ENCODE measurements at regions not wholly inside any gene's neighbourhood (a gene's known extent, or its start where the extent isn't known, plus 50 kb on each side); places are given as distances from the start of the nearest gene placed in this dataset.

DNA sequence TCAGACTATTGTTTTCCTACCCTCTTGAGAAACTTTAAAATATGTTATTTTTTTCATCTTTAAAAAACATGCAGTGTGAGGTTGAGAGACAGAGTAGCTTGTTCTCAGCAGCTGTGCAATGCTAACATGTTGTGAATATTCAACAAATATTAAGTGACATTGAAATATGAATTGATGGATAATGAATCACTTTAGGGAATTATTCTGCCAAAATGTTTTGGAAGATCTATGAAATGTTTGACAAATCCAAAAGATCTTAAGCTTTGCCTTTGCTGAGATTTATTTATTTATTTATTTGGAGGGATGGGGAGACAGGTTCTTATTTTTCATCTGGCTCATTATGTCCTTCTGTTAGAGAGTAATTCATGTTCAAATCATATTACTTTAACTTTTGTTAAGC lies 680.1 kb upstream of the CXADR start:
- Histone ChIP-seq H3K9me3 (ENCODE audit: low read depth, low read length, poor library complexity, severe bottlenecking) (peaks cover 3% of the 10 kb centered on the region), H3K27me3 (replicated peaks; ENCODE audit: insufficient read depth, low read depth, low read length, poor library complexity) (no peaks in the 10 kb centered on the region), H3K27ac (ENCODE audit: low read depth, low read length, poor library complexity, severe bottlenecking) (no peak overlapping the region), H3K36me3 (ENCODE audit: insufficient read depth, low read length, poor library complexity, severe bottlenecking) (no peaks in the 10 kb centered on the region), H3K4me3 (ENCODE audit: low read depth, low read length, poor library complexity, severe bottlenecking) (no peak overlapping the region), H3K4me1 (ENCODE audit: insufficient read depth, low read length, poor library complexity, severe bottlenecking) (no peaks in the 10 kb centered on the region)
- no TSS peak for BruUV-seq (replicated peaks)
- TF ChIP-seq, protein P1, sequence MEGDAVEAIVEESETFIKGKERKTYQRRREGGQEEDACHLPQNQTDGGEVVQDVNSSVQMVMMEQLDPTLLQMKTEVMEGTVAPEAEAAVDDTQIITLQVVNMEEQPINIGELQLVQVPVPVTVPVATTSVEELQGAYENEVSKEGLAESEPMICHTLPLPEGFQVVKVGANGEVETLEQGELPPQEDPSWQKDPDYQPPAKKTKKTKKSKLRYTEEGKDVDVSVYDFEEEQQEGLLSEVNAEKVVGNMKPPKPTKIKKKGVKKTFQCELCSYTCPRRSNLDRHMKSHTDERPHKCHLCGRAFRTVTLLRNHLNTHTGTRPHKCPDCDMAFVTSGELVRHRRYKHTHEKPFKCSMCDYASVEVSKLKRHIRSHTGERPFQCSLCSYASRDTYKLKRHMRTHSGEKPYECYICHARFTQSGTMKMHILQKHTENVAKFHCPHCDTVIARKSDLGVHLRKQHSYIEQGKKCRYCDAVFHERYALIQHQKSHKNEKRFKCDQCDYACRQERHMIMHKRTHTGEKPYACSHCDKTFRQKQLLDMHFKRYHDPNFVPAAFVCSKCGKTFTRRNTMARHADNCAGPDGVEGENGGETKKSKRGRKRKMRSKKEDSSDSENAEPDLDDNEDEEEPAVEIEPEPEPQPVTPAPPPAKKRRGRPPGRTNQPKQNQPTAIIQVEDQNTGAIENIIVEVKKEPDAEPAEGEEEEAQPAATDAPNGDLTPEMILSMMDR (conservative IDR thresholded peaks at IDR 0.05; ENCODE audit: low read depth, low read length) = no peak
- no peak for TF ChIP-seq EZH2 (IDR thresholded peaks at IDR 0.05; ENCODE audit: borderline replicate concordance, low read depth, low read length, poor library complexity, severe bottlenecking)
- intact Hi-C loops (cut with micrococcal nuclease; ENCODE audit: unreplicated experiment) = no loop called here
- no peak for DNase-seq (ENCODE audit: low spot score)
- POLR2A ChIA-PET (ENCODE audit: low non-redundant PET) = no interaction called here
- CTCF ChIA-PET = no interaction called here

DNA sequence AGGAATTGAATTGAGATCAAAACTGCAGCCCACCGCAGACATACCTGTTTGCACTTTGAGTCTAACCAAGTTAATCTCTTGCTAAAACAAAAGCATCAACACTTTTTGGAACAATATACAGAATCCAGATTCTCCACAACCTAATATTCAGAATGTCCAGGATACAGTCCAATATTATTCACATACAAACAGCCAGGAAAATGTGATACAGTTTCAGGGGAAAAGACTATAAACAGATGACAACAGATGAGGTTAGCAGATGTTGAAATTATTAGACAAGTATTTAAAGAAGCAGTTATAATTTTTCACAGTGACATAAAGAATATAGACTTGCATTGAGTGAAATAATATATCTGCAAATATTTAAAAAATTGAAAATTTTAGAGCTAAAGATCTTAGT lies 678.1 kb upstream of the CXADR start:
- CTCF ChIA-PET = no interaction called here
- no peaks in the 10 kb centered on the region for H3K27me3 ChIP-seq (replicated peaks; ENCODE audit: insufficient read depth, low read depth, low read length, poor library complexity)
- intact Hi-C loops (cut with micrococcal nuclease; ENCODE audit: unreplicated experiment) = no loop called here

DNA sequence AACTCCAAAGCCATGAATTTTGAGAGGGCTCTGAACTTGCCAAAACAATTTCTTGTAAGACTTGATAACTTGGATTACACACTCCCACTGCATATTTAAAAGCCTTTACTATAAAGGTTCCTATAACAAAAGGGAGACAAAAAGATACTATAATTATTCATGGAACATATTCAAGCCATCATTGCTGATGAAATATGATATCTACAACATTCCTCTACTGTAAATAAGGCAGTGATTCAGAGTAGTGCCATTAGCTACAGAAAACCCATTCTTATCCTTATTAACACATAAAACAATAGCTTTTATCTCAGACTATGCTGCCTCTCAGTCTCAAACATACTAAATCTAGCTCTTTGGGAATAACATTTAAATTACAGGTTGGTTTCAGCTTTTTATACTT lies 675.5 kb upstream of the CXADR start:
- ChIA-PET POLR2A (ENCODE audit: low non-redundant PET) (interaction anchor here (0.5 kb wide), 1 partner anchor 1855 kb away, joined by 8 read pairs; no protein-coding TSS in a partner anchor), CTCF (no interaction called here)
- Histone ChIP-seq H3K4me3 (ENCODE audit: low read depth, low read length, poor library complexity, severe bottlenecking) (no peak overlapping the region), H3K9me3 (ENCODE audit: low read depth, low read length, poor library complexity, severe bottlenecking) (peaks cover 9% of the 10 kb centered on the region), H3K27me3 (replicated peaks; ENCODE audit: insufficient read depth, low read depth, low read length, poor library complexity) (no peaks in the 10 kb centered on the region), H3K4me1 (ENCODE audit: insufficient read depth, low read length, poor library complexity, severe bottlenecking) (no peaks in the 10 kb centered on the region), H3K36me3 (ENCODE audit: insufficient read depth, low read length, poor library complexity, severe bottlenecking) (no peaks in the 10 kb centered on the region), H3K27ac (ENCODE audit: low read depth, low read length, poor library complexity, severe bottlenecking) (no peak overlapping the region)
- TF ChIP-seq EZH2 (IDR thresholded peaks at IDR 0.05; ENCODE audit: borderline replicate concordance, low read depth, low read length, poor library complexity, severe bottlenecking) = no peak
- TF ChIP-seq, protein P1 (conservative IDR thresholded peaks at IDR 0.05; ENCODE audit: low read depth, low read length) = no peak
- no TSS peak for BruUV-seq (replicated peaks)
- no peak for DNase-seq (ENCODE audit: low spot score)
- intact Hi-C loops (cut with micrococcal nuclease; ENCODE audit: unreplicated experiment) = no loop called here

More for the DNA sequence above, 678.1 kb upstream of the CXADR start:
- H3K4me3 ChIP-seq (ENCODE audit: low read depth, low read length, poor library complexity, severe bottlenecking) = no peak overlapping the region
- BruUV-seq (replicated peaks) = no TSS peak
- POLR2A ChIA-PET (ENCODE audit: low non-redundant PET) = no interaction called here
- DNase-seq (ENCODE audit: low spot score) = no peak
- H3K36me3 ChIP-seq (ENCODE audit: insufficient read depth, low read length, poor library complexity, severe bottlenecking) = no peaks in the 10 kb centered on the region
- H3K9me3 ChIP-seq (ENCODE audit: low read depth, low read length, poor library complexity, severe bottlenecking) = peaks cover 9% of the 10 kb centered on the region
- no peak overlapping the region for H3K27ac ChIP-seq (ENCODE audit: low read depth, low read length, poor library complexity, severe bottlenecking)
- TF ChIP-seq EZH2 (IDR thresholded peaks at IDR 0.05; ENCODE audit: borderline replicate concordance, low read depth, low read length, poor library complexity, severe bottlenecking) = no peak
- TF ChIP-seq, protein P1 (conservative IDR thresholded peaks at IDR 0.05; ENCODE audit: low read depth, low read length) = no peak
- H3K4me1 ChIP-seq (ENCODE audit: insufficient read depth, low read length, poor library complexity, severe bottlenecking) = no peaks in the 10 kb centered on the region

Measured in A673 (cell line).